ENCODE measurements at regions not wholly inside any gene's neighbourhood (a gene's known extent, or its start where the extent isn't known, plus 50 kb on each side); places are given as distances from the start of the nearest gene placed in this dataset.

DNA sequence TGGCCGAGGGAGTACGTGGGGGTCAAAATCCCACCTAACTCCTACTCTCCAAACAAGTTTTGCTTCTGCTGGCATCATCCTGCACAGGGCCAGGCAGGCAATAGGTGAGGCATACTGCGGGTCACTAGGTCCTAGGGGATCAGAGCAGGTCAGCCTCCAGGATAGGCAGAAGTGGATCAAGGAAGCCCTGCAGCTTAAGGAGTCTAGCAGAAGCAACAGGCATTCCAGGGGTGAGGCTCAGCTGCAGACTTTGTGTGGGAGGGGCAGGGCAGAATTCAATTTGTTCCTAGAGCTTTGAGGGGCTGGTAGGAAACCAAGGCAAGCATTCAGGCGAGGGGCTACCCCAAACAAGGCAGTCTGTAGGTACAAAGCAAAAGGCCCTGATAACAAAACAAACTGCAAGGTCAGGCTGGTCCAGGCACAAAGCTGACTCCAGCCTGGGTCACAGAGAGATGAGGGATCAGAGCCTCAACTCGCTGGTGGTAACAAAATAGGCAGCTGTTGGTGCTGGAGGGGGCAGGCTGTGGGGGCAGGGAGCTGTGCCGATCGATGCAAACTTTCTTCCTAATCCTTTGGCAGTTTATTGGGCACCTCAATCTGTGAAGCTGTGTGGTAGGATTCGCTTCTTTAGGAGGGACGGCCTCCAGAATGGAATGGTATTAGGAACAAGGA, 80.2 kb upstream of the CALM2 start:
- DNase-seq (ENCODE audit: low spot score, unreplicated experiment) = no peak
- peak overlapping the region; percentile 65 for H3K27ac Mint-ChIP-seq
- H3K36me3 Mint-ChIP-seq (ENCODE audit: insufficient read depth) = no peaks in the 10 kb centered on the region

DNA sequence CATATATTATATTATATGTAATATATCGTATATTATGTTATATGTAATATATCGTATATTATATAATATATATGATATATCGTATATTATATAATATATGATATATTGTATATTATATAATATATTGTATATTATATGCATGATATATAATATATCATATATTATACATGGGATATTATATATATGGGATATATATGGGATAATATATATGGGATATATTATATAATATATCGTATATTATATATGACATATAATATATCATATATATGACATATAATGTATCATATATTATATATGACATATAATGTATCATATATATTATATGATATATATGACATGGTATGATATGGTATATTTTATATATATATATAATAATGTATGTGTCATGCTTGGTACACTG, 79.5 kb upstream of the CALM2 start:
- TF ChIP-seq, protein P1, sequence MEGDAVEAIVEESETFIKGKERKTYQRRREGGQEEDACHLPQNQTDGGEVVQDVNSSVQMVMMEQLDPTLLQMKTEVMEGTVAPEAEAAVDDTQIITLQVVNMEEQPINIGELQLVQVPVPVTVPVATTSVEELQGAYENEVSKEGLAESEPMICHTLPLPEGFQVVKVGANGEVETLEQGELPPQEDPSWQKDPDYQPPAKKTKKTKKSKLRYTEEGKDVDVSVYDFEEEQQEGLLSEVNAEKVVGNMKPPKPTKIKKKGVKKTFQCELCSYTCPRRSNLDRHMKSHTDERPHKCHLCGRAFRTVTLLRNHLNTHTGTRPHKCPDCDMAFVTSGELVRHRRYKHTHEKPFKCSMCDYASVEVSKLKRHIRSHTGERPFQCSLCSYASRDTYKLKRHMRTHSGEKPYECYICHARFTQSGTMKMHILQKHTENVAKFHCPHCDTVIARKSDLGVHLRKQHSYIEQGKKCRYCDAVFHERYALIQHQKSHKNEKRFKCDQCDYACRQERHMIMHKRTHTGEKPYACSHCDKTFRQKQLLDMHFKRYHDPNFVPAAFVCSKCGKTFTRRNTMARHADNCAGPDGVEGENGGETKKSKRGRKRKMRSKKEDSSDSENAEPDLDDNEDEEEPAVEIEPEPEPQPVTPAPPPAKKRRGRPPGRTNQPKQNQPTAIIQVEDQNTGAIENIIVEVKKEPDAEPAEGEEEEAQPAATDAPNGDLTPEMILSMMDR (IDR thresholded peaks at IDR 0.05; ENCODE audit: unreplicated experiment) = no peak
- Mint-ChIP-seq H3K36me3 (ENCODE audit: insufficient read depth) (no peaks in the 10 kb centered on the region), H3K27me3 (peaks cover 3% of the 10 kb centered on the region), H3K27ac (no peak overlapping the region), H3K4me3 (ENCODE audit: low read depth) (no peak overlapping the region), H3K4me1 (ENCODE audit: low read depth) (peaks cover 31% of the 10 kb centered on the region), H3K9me3 (ENCODE audit: low read depth) (no peaks in the 10 kb centered on the region)
- no peak for DNase-seq (ENCODE audit: low spot score, unreplicated experiment)

More for the DNA sequence above, 80.2 kb upstream of the CALM2 start:
- Mint-ChIP-seq H3K4me3 (ENCODE audit: low read depth) (no peak overlapping the region), H3K4me1 (ENCODE audit: low read depth) (peaks cover 27% of the 10 kb centered on the region), H3K9me3 (ENCODE audit: low read depth) (no peaks in the 10 kb centered on the region), H3K27me3 (peaks cover 3% of the 10 kb centered on the region)
- TF ChIP-seq, protein P1 (IDR thresholded peaks at IDR 0.05; ENCODE audit: unreplicated experiment) = no peak

DNA sequence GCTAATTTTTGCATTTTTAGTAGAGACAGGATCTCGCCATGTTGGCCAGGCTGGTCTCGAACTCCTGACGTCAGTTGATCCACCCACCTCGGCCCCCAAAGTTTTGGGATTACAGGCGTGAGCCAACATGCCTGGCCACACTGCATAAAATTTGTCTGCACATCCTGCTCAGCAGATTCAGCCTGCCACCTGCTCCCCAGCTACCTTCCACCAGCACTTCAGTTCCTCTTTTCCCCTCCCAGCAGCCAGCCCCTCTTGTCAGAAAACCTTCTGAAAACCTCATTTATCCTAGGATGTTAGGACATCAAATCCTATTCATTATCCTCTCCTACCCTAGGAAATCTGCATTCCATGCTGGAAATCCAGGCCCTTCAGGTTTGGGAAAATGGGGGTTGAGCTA, 78.2 kb upstream of the CALM2 start:
- no peak overlapping the region for H3K4me3 Mint-ChIP-seq (ENCODE audit: low read depth)

DNA sequence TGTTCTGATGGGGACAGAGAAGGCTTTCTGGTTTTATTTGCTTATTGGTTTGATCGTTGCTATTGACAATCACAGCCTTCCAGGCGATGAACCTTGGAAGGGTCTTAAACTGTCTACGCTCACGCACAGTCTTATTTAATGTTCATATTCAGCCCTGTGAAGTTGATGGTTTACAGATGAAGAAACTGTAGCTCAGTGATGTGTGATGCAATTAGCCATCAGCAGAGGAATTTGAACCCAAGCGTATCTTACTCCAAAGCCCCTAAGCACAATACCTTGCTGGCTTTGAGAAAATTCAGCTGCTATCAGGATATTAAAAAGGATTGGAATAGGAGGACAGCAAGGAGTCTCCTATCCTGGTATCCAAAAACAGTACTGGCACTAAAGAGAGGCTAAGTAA, 77.1 kb upstream of the CALM2 start:
- no peak for DNase-seq (ENCODE audit: low spot score, unreplicated experiment)
- Mint-ChIP-seq H3K27me3 (peaks cover 10% of the 10 kb centered on the region), H3K27ac (no peak overlapping the region), H3K9me3 (ENCODE audit: low read depth) (no peaks in the 10 kb centered on the region), H3K4me3 (ENCODE audit: low read depth) (no peak overlapping the region), H3K36me3 (ENCODE audit: insufficient read depth) (no peaks in the 10 kb centered on the region), H3K4me1 (ENCODE audit: low read depth) (peaks cover 33% of the 10 kb centered on the region)
- TF ChIP-seq, protein P1 (IDR thresholded peaks at IDR 0.05; ENCODE audit: unreplicated experiment) = no peak

More for the DNA sequence above, 78.2 kb upstream of the CALM2 start:
- no peak for DNase-seq (ENCODE audit: low spot score, unreplicated experiment)
- TF ChIP-seq, protein P1 (IDR thresholded peaks at IDR 0.05; ENCODE audit: unreplicated experiment) = no peak
- Mint-ChIP-seq H3K36me3 (ENCODE audit: insufficient read depth) (no peaks in the 10 kb centered on the region), H3K27ac (no peak overlapping the region), H3K4me1 (ENCODE audit: low read depth) (peaks cover 33% of the 10 kb centered on the region), H3K27me3 (peaks cover 5% of the 10 kb centered on the region), H3K9me3 (ENCODE audit: low read depth) (no peaks in the 10 kb centered on the region)

GRCh38 chr2:47251404-47251675, 75.0 kb upstream of the CALM2 start:
- H3K27ac Mint-ChIP-seq = no peak overlapping the region
- H3K4me3 Mint-ChIP-seq (ENCODE audit: low read depth) = no peak overlapping the region
- H3K4me1 Mint-ChIP-seq (ENCODE audit: low read depth) = peaks cover 24% of the 10 kb centered on the region
- TF ChIP-seq, protein P1 (IDR thresholded peaks at IDR 0.05; ENCODE audit: unreplicated experiment) = no peak
- H3K27me3 Mint-ChIP-seq = peaks cover 18% of the 10 kb centered on the region
- no peaks in the 10 kb centered on the region for H3K9me3 Mint-ChIP-seq (ENCODE audit: low read depth)
- H3K36me3 Mint-ChIP-seq (ENCODE audit: insufficient read depth) = no peaks in the 10 kb centered on the region
- no peak for DNase-seq (ENCODE audit: low spot score, unreplicated experiment)
